OCI-LY3 (cell line): ENCODE measurements at regions not wholly inside any gene's neighbourhood (a gene's known extent, or its start where the extent isn't known, plus 50 kb on each side); places are given as distances from the start of the nearest gene placed in this dataset.

ENCODE experiments used
- EZH2phosphoT487 ChIP-seq: fragments of 200-600 bp; shearing (Covaris generic); IDR thresholded peaks from 2 replicates; pipeline ENCODE4 v1.6.1; 2018; ENCODE audit warnings: antibody characterized with exemption, mixed run types, low read depth
- TF ChIP-seq, protein P1 (sequence below): fragments of 200-600, 300-600 bp; sonication (generic); IDR thresholded peaks from 2 replicates; pipeline ENCODE4 v1.5.1; 2014; ENCODE audit warnings: antibody characterized with exemption, low read length, low read depth

DNA sequence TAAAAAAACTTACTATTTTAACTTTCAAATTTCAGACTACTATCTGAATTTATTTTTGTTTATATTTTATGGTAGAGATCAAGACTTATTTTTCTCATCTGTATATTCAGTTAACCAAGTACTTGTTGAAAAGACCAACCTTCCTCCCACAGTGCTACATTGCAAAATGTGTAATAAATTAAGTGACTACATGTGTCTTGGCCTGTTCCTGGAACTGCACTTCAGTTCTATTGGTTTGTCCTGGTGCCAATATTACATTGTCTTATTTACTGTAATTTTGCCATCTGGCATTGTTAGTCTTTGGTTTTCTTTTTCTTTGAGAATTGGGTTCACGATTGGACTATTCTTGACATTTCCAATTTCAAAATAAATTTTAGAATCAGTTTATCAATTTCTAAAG, 138.4 kb upstream of the KCNMB2 start:
- TF ChIP-seq, protein P1, sequence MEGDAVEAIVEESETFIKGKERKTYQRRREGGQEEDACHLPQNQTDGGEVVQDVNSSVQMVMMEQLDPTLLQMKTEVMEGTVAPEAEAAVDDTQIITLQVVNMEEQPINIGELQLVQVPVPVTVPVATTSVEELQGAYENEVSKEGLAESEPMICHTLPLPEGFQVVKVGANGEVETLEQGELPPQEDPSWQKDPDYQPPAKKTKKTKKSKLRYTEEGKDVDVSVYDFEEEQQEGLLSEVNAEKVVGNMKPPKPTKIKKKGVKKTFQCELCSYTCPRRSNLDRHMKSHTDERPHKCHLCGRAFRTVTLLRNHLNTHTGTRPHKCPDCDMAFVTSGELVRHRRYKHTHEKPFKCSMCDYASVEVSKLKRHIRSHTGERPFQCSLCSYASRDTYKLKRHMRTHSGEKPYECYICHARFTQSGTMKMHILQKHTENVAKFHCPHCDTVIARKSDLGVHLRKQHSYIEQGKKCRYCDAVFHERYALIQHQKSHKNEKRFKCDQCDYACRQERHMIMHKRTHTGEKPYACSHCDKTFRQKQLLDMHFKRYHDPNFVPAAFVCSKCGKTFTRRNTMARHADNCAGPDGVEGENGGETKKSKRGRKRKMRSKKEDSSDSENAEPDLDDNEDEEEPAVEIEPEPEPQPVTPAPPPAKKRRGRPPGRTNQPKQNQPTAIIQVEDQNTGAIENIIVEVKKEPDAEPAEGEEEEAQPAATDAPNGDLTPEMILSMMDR, result no peak
- no peak for TF ChIP-seq EZH2phosphoT487
